Loucy (cell line): ENCODE measurements at regions not wholly inside any gene's neighbourhood (a gene's known extent, or its start where the extent isn't known, plus 50 kb on each side); places are given as distances from the start of the nearest gene placed in this dataset.

Experiments used
- H2AFZ ChIP-seq: fragments of 200-600 bp; sonication (generic); 2 replicates; pipeline ENCODE4 v1.6.0; 2016; ENCODE audit warnings: antibody characterized with exemption, mild to moderate bottlenecking, low read length, moderate library complexity
- H3F3A ChIP-seq: fragments of 200-600 bp; 2 replicates; pipeline ENCODE4 v1.6.0; 2016; ENCODE audit warnings: antibody characterized with exemption, low read depth, mild to moderate bottlenecking
- H3K27me3 ChIP-seq: fragments of 200-600 bp; sonication (generic); 2 replicates; pipeline ENCODE4 v1.6.1; 2014; ENCODE audit warnings: low read length, mild to moderate bottlenecking; ENCODE audit not compliant: insufficient read depth, poor library complexity, severe bottlenecking
- H3K36me3 ChIP-seq: fragments of 200-600 bp; sonication (generic); 2 replicates; pipeline ENCODE4 v1.6.1; 2016; ENCODE audit warnings: low read length; ENCODE audit not compliant: insufficient read depth
- H3K4me1 ChIP-seq: fragments of 200-600 bp; sonication (generic); 2 replicates; pipeline ENCODE4 v1.5.1; 2014; ENCODE audit warnings: low read length, mild to moderate bottlenecking; ENCODE audit not compliant: insufficient read depth, poor library complexity, severe bottlenecking
- H3K4me2 ChIP-seq: fragments of 200-600 bp; sonication (generic); 2 replicates; pipeline ENCODE4 v1.6.0; 2014; ENCODE audit warnings: antibody characterized with exemption, low read length, low read depth, mild to moderate bottlenecking; ENCODE audit not compliant: poor library complexity, severe bottlenecking
- H3K4me3 ChIP-seq: fragments of 200-600 bp; sonication (generic); 2 replicates; pipeline ENCODE4 v1.5.1; 2014; ENCODE audit warnings: low read length, mild to moderate bottlenecking, mixed read lengths; ENCODE audit not compliant: poor library complexity, severe bottlenecking
- H3K79me2 ChIP-seq: fragments of 200-600 bp; sonication (generic); 2 replicates; pipeline ENCODE4 v1.6.1; 2014; ENCODE audit warnings: low read length; ENCODE audit not compliant: insufficient read depth
- H3K9ac ChIP-seq: fragments of 200-600 bp; sonication (generic); 2 replicates; pipeline ENCODE4 v1.6.0; 2014; ENCODE audit warnings: mild to moderate bottlenecking, low read depth, low read length, moderate library complexity; ENCODE audit not compliant: poor library complexity, severe bottlenecking
- H3K9me2 ChIP-seq: fragments of 200-600 bp; sonication (generic); replicated peaks from 2 replicates; pipeline ENCODE4 v1.6.1; 2016; ENCODE audit warnings: low read depth, low read length, mixed read lengths
- H3K9me3 ChIP-seq: fragments of 200-600 bp; sonication (generic); 2 replicates; pipeline ENCODE4 v1.6.1; 2014; ENCODE audit warnings: mild to moderate bottlenecking, antibody characterized with exemption, low read length, low read depth; ENCODE audit not compliant: insufficient read depth
- H4K20me1 ChIP-seq: fragments of 200-600 bp; sonication (generic); 2 replicates; pipeline ENCODE4 v1.6.0; 2014; ENCODE audit warnings: antibody characterized with exemption, low read length, mild to moderate bottlenecking; ENCODE audit not compliant: insufficient read depth, poor library complexity, severe bottlenecking
- EZH2phosphoT487 ChIP-seq: fragments of 200-600 bp; IDR thresholded peaks from 2 replicates; pipeline ENCODE4 v1.6.1; 2018; ENCODE audit warnings: antibody characterized with exemption, mild to moderate bottlenecking, moderate library complexity, borderline replicate concordance
- TF ChIP-seq, protein P1 (sequence below): fragments of 200-600 bp; sonication (generic); conservative IDR thresholded peaks from 2 replicates; pipeline ENCODE4 v1.5.1; 2014; ENCODE audit warnings: mild to moderate bottlenecking, antibody characterized with exemption, low read length

DNA sequence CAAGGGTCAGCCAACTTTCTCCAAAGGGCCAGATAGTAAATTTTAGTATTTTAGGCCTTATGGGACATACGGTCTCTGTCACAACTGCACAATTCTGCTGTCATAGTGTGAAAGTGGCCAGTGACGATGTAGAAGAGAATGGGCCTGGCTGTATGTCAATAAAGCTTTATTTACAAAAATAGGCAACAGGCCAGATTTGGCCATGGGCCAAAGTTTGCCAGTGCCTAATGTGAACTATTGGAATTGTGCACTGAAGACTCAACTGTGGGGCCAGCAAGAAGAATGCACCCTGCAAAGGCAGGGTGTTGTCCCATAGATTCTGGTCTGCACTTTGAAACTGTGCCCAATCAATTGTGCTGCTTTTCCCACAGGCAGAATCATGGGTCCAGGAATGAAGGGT, 69.4 kb upstream of the PRR23E start:
- no peak for TF ChIP-seq EZH2phosphoT487
- TF ChIP-seq, protein P1, sequence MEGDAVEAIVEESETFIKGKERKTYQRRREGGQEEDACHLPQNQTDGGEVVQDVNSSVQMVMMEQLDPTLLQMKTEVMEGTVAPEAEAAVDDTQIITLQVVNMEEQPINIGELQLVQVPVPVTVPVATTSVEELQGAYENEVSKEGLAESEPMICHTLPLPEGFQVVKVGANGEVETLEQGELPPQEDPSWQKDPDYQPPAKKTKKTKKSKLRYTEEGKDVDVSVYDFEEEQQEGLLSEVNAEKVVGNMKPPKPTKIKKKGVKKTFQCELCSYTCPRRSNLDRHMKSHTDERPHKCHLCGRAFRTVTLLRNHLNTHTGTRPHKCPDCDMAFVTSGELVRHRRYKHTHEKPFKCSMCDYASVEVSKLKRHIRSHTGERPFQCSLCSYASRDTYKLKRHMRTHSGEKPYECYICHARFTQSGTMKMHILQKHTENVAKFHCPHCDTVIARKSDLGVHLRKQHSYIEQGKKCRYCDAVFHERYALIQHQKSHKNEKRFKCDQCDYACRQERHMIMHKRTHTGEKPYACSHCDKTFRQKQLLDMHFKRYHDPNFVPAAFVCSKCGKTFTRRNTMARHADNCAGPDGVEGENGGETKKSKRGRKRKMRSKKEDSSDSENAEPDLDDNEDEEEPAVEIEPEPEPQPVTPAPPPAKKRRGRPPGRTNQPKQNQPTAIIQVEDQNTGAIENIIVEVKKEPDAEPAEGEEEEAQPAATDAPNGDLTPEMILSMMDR: no peak
- H3K9me2 ChIP-seq: no peaks in the 10 kb centered on the region
- H3K79me2 ChIP-seq: no peaks in the 10 kb centered on the region
- H3K4me2 ChIP-seq: no peak overlapping the region
- no peak overlapping the region for H3K4me3 ChIP-seq
- no peaks in the 10 kb centered on the region for H4K20me1 ChIP-seq
- no peaks in the 10 kb centered on the region for H3K27me3 ChIP-seq
- H3K36me3 ChIP-seq: no peaks in the 10 kb centered on the region
- no peaks in the 10 kb centered on the region for H3K4me1 ChIP-seq
- no peaks in the 10 kb centered on the region for H3K9me3 ChIP-seq
- H3K9ac ChIP-seq: no peak overlapping the region
- H3F3A ChIP-seq: no peaks in the 10 kb centered on the region
- H2AFZ ChIP-seq: no peak overlapping the region

DNA sequence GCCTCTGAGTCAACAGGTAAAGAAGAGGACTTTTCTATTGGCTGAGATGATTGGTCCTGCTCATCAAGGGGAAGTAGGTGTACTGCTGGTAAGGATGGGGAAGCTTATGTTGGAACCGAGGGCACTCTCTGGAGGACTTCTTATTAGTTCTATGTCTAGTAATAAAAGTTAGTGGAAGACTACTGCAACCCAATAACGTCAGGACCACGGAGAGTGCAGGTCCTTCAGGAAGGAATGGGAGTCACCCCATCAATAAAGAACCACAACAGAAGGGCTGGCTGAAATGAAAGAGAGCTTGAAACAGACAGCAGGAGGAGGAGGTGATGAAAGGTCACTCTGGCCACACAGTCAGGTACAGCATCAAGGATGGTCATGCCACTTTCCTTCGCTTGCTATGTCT, 68.8 kb upstream of the PRR23E start:
- Histone ChIP-seq H3F3A (no peaks in the 10 kb centered on the region), H3K36me3 (no peaks in the 10 kb centered on the region), H3K9me3 (no peaks in the 10 kb centered on the region), H3K4me3 (no peak overlapping the region), H3K4me2 (no peak overlapping the region), H3K27me3 (no peaks in the 10 kb centered on the region), H4K20me1 (no peaks in the 10 kb centered on the region), H3K79me2 (no peaks in the 10 kb centered on the region), H3K4me1 (no peaks in the 10 kb centered on the region), H3K9me2 (no peaks in the 10 kb centered on the region), H2AFZ (no peak overlapping the region), H3K9ac (no peak overlapping the region)
- TF ChIP-seq EZH2phosphoT487: no peak
- TF ChIP-seq, protein P1: no peak

DNA sequence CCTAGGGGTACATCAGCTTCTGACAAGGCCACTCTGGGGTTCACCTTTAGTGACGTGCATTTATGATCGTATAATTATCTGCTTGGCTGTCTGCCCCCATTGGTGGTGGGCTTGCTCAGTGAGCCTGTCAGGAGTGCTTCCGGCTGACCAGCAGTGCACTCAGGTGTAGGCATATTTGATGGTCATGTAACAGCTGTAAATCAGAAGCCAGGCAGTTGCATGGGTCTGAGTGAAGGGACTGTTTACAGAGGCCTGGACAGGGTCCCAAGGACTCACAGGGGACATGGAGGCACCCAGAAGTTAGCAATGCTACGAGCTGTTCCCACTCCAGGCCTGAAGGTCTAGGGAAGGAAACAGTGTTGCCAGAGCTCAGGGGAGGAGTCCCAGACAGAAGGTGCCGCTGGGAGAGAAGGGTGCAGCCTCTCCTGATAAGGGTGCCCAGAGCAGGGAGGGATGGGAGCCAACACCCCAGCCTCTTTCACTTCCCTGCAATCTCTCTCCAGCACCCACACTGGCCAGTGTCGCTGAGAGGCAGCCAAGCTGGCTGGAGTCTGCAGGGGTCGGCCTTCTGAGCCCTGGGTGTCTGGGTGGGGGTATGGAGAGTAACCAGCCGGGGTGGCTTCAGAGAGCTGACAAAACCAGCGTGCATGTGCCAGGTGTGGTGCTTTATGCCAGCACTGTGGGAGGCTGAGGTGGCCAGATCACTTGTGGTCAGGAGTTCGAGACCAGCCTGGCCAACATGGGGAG, 61.3 kb upstream of the PRR23E start:
- TF ChIP-seq, protein P1: no peak
- TF ChIP-seq EZH2phosphoT487: no peak
- Histone ChIP-seq H3K4me2 (no peak overlapping the region), H3F3A (no peaks in the 10 kb centered on the region), H3K9me3 (no peaks in the 10 kb centered on the region), H4K20me1 (no peaks in the 10 kb centered on the region), H3K4me1 (no peaks in the 10 kb centered on the region), H3K9ac (no peak overlapping the region), H3K9me2 (no peaks in the 10 kb centered on the region), H3K4me3 (no peak overlapping the region), H3K27me3 (no peaks in the 10 kb centered on the region), H3K79me2 (no peaks in the 10 kb centered on the region), H3K36me3 (no peaks in the 10 kb centered on the region), H2AFZ (no peak overlapping the region)
